ENCODE measurements at regions not wholly inside any gene's neighbourhood (a gene's known extent, or its start where the extent isn't known, plus 50 kb on each side); places are given as distances from the start of the nearest gene placed in this dataset.

DNA sequence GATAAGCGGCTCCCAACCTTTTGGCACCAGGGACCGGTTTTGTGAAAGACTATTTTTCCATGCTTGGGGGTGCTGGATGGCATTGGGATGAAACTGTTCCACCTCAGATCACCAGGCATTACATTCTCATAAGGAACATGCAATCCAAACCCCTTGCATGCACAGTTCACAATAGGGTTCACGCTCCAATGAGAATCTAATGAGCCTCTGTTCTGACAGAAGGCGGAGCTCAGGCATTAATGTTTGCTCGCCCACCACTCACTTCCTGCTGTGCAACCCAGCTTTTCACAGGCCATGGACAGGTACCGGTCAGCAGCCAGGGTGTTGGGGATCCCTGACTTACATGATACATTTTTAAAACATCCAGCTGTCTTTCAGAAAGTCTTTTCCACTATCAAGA is 187.3 kb downstream of the SLC39A8 start:
- TF ChIP-seq ZNF70 (CRISPR knock-in tag; IDR thresholded peaks at IDR 0.05) = no peak
- ATAC-seq = no peak

DNA sequence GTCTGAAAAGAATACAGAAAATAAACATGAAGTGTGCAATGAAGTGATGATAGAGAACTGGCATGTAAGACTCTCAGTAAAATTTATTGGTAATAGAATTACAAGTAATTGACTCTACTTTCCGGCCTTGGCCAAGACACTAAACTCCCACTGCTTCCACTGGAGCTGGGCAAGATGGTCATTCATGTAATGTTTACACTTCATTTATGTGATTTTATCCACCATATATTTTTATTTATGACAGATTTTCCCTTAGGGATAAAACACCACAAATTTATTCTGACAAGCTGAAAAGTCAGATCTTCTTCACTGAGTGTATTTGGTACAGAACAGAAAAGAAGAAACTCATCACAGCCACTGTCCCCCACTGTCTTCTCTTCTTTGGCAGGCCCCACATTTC is 191.9 kb downstream of the SLC39A8 start:
- no peak for ATAC-seq
- TF ChIP-seq ISL1 (CRISPR knock-in tag; IDR thresholded peaks at IDR 0.05) (no peak), SNAI2 (CRISPR knock-in tag; IDR thresholded peaks at IDR 0.05) (no peak), ESRRG (CRISPR knock-in tag; IDR thresholded peaks at IDR 0.05) (no peak), PPARA (CRISPR knock-in tag; IDR thresholded peaks at IDR 0.05; ENCODE audit: borderline replicate concordance) (no peak), TCF4 (CRISPR knock-in tag; IDR thresholded peaks at IDR 0.05; ENCODE audit: borderline replicate concordance) (no peak), ZNF8 (CRISPR knock-in tag; IDR thresholded peaks at IDR 0.05) (no peak), TOX (CRISPR knock-in tag; IDR thresholded peaks at IDR 0.05; ENCODE audit: borderline replicate concordance) (no peak), ZFP3 (CRISPR knock-in tag; IDR thresholded peaks at IDR 0.05) (no peak), ZFP30 (CRISPR knock-in tag; IDR thresholded peaks at IDR 0.05) (no peak)
- TF ChIP-seq, protein P1, sequence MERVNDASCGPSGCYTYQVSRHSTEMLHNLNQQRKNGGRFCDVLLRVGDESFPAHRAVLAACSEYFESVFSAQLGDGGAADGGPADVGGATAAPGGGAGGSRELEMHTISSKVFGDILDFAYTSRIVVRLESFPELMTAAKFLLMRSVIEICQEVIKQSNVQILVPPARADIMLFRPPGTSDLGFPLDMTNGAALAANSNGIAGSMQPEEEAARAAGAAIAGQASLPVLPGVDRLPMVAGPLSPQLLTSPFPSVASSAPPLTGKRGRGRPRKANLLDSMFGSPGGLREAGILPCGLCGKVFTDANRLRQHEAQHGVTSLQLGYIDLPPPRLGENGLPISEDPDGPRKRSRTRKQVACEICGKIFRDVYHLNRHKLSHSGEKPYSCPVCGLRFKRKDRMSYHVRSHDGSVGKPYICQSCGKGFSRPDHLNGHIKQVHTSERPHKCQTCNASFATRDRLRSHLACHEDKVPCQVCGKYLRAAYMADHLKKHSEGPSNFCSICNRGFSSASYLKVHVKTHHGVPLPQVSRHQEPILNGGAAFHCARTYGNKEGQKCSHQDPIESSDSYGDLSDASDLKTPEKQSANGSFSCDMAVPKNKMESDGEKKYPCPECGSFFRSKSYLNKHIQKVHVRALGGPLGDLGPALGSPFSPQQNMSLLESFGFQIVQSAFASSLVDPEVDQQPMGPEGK (CRISPR knock-in tag; IDR thresholded peaks at IDR 0.05; ENCODE audit: borderline replicate concordance) = no peak
- TF ChIP-seq, protein P2, sequence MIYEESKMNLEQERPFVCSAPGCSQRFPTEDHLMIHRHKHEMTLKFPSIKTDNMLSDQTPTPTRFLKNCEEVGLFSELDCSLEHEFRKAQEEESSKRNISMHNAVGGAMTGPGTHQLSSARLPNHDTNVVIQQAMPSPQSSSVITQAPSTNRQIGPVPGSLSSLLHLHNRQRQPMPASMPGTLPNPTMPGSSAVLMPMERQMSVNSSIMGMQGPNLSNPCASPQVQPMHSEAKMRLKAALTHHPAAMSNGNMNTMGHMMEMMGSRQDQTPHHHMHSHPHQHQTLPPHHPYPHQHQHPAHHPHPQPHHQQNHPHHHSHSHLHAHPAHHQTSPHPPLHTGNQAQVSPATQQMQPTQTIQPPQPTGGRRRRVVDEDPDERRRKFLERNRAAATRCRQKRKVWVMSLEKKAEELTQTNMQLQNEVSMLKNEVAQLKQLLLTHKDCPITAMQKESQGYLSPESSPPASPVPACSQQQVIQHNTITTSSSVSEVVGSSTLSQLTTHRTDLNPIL (CRISPR knock-in tag; IDR thresholded peaks at IDR 0.05; ENCODE audit: low read depth) = no peak

DNA sequence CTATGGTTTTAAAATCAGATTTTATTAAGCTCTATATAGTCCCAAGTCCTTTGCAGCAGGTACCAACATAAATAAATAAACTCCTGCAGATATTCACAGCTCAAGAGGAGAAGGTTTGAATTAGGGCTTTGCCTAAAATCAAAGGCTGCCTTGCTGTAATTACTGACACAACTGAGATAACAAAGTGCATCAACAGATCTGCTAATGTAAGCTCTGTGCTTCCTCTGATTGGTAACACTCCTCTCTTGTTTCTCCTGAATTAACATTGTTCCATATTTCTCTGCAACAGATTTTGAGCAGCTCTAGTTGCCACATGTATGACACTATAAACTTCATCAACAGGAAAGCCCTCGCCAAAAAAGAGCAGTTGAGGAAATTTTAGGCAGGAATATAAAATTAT is 193.6 kb downstream of the SLC39A8 start:
- no peak for ATAC-seq
- TF ChIP-seq TCF4 (CRISPR knock-in tag; IDR thresholded peaks at IDR 0.05; ENCODE audit: borderline replicate concordance) (no peak), ZFP30 (CRISPR knock-in tag; IDR thresholded peaks at IDR 0.05) (no peak), ESRRG (CRISPR knock-in tag; IDR thresholded peaks at IDR 0.05) (no peak), GLIS3 (CRISPR knock-in tag; IDR thresholded peaks at IDR 0.05) (no peak), ISL1 (CRISPR knock-in tag; IDR thresholded peaks at IDR 0.05) (no peak), SNAI2 (CRISPR knock-in tag; IDR thresholded peaks at IDR 0.05) (no peak), ZNF565 (CRISPR knock-in tag; conservative IDR thresholded peaks at IDR 0.05; ENCODE audit: low read depth) (no peak), OSR1 (CRISPR knock-in tag; IDR thresholded peaks at IDR 0.05) (no peak), ZNF70 (CRISPR knock-in tag; IDR thresholded peaks at IDR 0.05) (no peak), ARNTL (CRISPR knock-in tag; IDR thresholded peaks at IDR 0.05; ENCODE audit: borderline replicate concordance, low read depth) (no peak), ZC3H10 (CRISPR knock-in tag; IDR thresholded peaks at IDR 0.05) (no peak), PPARA (CRISPR knock-in tag; IDR thresholded peaks at IDR 0.05; ENCODE audit: borderline replicate concordance) (no peak)
- TF ChIP-seq, protein P3, sequence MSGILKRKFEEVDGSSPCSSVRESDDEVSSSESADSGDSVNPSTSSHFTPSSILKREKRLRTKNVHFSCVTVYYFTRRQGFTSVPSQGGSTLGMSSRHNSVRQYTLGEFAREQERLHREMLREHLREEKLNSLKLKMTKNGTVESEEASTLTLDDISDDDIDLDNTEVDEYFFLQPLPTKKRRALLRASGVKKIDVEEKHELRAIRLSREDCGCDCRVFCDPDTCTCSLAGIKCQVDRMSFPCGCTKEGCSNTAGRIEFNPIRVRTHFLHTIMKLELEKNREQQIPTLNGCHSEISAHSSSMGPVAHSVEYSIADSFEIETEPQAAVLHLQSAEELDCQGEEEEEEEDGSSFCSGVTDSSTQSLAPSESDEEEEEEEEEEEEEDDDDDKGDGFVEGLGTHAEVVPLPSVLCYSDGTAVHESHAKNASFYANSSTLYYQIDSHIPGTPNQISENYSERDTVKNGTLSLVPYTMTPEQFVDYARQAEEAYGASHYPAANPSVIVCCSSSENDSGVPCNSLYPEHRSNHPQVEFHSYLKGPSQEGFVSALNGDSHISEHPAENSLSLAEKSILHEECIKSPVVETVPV (CRISPR knock-in tag; IDR thresholded peaks at IDR 0.05) = no peak

DNA sequence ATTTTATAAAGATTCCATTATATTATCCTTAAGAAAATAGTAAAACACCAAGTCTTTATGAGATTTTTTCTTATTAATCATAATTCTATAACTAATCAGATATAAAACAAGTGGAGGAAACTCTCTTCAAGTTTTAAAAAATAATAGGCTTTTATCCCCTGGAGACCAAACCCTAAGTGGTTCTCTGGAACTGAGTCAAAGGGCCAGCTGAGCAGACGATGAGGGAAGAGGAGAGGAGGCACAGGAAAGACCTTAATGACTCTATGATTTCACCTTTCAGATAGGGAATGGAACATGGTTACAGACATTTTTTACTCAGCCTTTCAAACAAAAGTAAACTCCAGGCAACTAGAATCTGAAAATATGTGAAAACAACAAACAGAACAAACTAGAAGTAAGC is 201.8 kb downstream of the SLC39A8 start:
- no peak for ATAC-seq
- TF ChIP-seq, protein P4, sequence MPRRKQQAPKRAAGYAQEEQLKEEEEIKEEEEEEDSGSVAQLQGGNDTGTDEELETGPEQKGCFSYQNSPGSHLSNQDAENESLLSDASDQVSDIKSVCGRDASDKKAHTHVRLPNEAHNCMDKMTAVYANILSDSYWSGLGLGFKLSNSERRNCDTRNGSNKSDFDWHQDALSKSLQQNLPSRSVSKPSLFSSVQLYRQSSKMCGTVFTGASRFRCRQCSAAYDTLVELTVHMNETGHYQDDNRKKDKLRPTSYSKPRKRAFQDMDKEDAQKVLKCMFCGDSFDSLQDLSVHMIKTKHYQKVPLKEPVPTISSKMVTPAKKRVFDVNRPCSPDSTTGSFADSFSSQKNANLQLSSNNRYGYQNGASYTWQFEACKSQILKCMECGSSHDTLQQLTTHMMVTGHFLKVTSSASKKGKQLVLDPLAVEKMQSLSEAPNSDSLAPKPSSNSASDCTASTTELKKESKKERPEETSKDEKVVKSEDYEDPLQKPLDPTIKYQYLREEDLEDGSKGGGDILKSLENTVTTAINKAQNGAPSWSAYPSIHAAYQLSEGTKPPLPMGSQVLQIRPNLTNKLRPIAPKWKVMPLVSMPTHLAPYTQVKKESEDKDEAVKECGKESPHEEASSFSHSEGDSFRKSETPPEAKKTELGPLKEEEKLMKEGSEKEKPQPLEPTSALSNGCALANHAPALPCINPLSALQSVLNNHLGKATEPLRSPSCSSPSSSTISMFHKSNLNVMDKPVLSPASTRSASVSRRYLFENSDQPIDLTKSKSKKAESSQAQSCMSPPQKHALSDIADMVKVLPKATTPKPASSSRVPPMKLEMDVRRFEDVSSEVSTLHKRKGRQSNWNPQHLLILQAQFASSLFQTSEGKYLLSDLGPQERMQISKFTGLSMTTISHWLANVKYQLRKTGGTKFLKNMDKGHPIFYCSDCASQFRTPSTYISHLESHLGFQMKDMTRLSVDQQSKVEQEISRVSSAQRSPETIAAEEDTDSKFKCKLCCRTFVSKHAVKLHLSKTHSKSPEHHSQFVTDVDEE (CRISPR knock-in tag; IDR thresholded peaks at IDR 0.05) = no peak
- TF ChIP-seq ISL1 (CRISPR knock-in tag; IDR thresholded peaks at IDR 0.05) = peak; percentile 92

DNA sequence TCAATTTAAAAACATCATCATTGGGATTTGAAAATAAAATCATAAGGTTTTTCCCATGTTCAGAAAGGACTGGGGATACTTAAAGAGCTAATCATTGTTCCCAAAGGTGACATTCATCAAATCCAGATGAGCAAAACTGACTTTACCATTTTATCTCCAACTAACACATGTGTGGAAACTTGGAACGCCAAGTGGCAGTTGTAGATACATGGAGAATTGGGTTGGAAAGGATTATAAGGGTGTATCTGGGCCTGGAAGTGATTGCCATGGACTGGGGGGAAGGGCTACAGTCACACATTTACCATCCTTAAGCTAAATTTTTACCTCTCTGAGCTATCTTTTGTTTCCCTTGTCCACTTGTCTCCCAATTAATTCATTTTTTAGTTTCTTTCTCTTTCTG is 203.4 kb downstream of the SLC39A8 start:
- ATAC-seq = no peak
- TF ChIP-seq TOX (CRISPR knock-in tag; IDR thresholded peaks at IDR 0.05; ENCODE audit: borderline replicate concordance) (no peak), TCF4 (CRISPR knock-in tag; IDR thresholded peaks at IDR 0.05; ENCODE audit: borderline replicate concordance) (no peak), ISL1 (CRISPR knock-in tag; IDR thresholded peaks at IDR 0.05) (no peak), BACH2 (CRISPR knock-in tag; IDR thresholded peaks at IDR 0.05; ENCODE audit: borderline replicate concordance) (no peak), ZNF565 (CRISPR knock-in tag; conservative IDR thresholded peaks at IDR 0.05; ENCODE audit: low read depth) (no peak)
- TF ChIP-seq, protein P3 (CRISPR knock-in tag; IDR thresholded peaks at IDR 0.05) = no peak
- TF ChIP-seq, protein P5, sequence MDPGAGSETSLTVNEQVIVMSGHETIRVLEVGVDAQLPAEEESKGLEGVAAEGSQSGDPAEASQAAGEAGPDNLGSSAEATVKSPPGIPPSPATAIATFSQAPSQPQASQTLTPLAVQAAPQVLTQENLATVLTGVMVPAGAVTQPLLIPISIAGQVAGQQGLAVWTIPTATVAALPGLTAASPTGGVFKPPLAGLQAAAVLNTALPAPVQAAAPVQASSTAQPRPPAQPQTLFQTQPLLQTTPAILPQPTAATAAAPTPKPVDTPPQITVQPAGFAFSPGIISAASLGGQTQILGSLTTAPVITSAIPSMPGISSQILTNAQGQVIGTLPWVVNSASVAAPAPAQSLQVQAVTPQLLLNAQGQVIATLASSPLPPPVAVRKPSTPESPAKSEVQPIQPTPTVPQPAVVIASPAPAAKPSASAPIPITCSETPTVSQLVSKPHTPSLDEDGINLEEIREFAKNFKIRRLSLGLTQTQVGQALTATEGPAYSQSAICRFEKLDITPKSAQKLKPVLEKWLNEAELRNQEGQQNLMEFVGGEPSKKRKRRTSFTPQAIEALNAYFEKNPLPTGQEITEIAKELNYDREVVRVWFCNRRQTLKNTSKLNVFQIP (CRISPR knock-in tag; IDR thresholded peaks at IDR 0.05; ENCODE audit: borderline replicate concordance, low read depth) = no peak

Data from SK-N-SH treated with all-trans-retinoic acid at 6 μM for 48 hours (cell line).